Colonic mucosa (tissue), 4 donors: ENCODE measurements at regions not wholly inside any gene's neighbourhood (a gene's known extent, or its start where the extent isn't known, plus 50 kb on each side); places are given as distances from the start of the nearest gene placed in this dataset.

Experiments used
- DNase-seq: peaks from one replicate; pipeline ENCODE4 v3.0.0-alpha.2; 2020
- H3K27ac ChIP-seq: fragments of 200-600 bp; one replicate; pipeline ENCODE4 v1.8.0; 2021
- H3K27me3 ChIP-seq: fragments of 200-600 bp; one replicate; pipeline ENCODE4 v1.8.0; 2021
- H3K36me3 ChIP-seq: fragments of 200-600 bp; one replicate; pipeline ENCODE4 v1.8.0; 2021
- H3K4me1 ChIP-seq: fragments of 200-600 bp; one replicate; pipeline ENCODE4 v1.8.0; 2021; ENCODE audit warnings: mild to moderate bottlenecking
- H3K4me3 ChIP-seq: fragments of 200-600 bp; one replicate; pipeline ENCODE4 v1.8.0; 2021
- H3K9ac ChIP-seq, 2 donors: one replicate each; pipeline ENCODE4 v1.7.0; 2013; ENCODE audit warnings: control low read depth in 2 of 2, low read depth in 2 of 2, low read length in 2 of 2
- H3K9me3 ChIP-seq: fragments of 200-600 bp; one replicate; pipeline ENCODE4 v1.8.0; 2021
- intact Hi-C: fragments of 100-400 bp; cut with DNase I; formaldehyde crosslinking; loops from one replicate; pipeline ENCODE4 v1.14.1; 2022
- TF ChIP-seq, protein P1 (sequence below): fragments of 200-600 bp; IDR thresholded peaks from one replicate; pipeline ENCODE4 v1.8.0; 2022; ENCODE audit warnings: antibody characterized with exemption, mild to moderate bottlenecking
- donor health status: healthy.
- donor health status: DM: no; HTN: no; CAD: no.
- donor health status: DM: no; HTN: no; CAD: no.

DNA sequence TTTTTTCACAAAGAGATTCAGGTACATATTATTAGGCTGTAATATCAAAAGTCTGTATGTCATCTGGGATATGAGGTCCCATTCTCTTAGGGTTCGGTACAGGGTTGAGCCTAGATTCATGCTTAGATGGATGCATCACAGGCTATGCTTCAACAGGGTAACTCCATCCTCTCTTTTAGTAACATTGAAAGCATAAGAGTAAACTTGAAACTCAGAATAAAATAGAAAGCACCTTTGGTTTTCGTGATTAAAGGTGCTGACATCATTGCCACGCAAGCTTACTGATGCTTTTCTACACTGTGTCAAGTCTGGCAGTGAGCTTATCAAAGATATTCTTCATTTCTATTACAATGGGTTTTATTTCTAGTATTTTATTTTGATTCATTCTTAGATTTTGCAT is 419.1 kb upstream of the DSEL start:
- Histone ChIP-seq H3K9me3 (no peaks in the 10 kb centered on the region), H3K4me3 (no peak overlapping the region), H3K27me3 (no peaks in the 10 kb centered on the region), H3K4me1 (no peaks in the 10 kb centered on the region), H3K27ac (no peak overlapping the region), H3K9ac (no peak overlapping the region), H3K36me3 (no peaks in the 10 kb centered on the region)
- TF ChIP-seq, protein P1, sequence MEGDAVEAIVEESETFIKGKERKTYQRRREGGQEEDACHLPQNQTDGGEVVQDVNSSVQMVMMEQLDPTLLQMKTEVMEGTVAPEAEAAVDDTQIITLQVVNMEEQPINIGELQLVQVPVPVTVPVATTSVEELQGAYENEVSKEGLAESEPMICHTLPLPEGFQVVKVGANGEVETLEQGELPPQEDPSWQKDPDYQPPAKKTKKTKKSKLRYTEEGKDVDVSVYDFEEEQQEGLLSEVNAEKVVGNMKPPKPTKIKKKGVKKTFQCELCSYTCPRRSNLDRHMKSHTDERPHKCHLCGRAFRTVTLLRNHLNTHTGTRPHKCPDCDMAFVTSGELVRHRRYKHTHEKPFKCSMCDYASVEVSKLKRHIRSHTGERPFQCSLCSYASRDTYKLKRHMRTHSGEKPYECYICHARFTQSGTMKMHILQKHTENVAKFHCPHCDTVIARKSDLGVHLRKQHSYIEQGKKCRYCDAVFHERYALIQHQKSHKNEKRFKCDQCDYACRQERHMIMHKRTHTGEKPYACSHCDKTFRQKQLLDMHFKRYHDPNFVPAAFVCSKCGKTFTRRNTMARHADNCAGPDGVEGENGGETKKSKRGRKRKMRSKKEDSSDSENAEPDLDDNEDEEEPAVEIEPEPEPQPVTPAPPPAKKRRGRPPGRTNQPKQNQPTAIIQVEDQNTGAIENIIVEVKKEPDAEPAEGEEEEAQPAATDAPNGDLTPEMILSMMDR = no peak
- no peak for DNase-seq
- intact Hi-C loops = no loop called here

DNA sequence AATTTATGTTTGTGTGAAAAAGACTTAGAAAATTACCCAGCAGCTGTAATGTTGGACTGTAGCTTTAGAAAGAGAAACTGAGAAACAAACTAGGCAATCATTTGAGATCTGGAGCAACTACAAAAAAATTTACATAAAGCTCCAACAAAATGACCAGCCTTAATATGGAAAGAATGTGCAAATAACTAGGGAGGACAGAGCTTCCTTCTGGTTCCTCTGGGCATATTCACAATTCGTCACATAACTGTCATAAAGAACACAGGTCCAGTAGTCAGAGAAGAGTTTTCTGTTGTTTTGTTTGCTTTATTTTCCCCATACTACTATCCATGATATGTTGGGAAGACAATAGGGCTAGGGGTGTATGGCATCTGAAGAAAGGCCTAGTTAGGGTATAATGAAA is 416.8 kb upstream of the DSEL start:
- intact Hi-C loops = no loop called here
- H3K9me3 ChIP-seq = no peaks in the 10 kb centered on the region
- TF ChIP-seq, protein P1 = no peak
- DNase-seq = no peak
- H3K27me3 ChIP-seq = no peaks in the 10 kb centered on the region
- H3K4me1 ChIP-seq = no peaks in the 10 kb centered on the region
- no peak overlapping the region for H3K4me3 ChIP-seq
- no peak overlapping the region for H3K27ac ChIP-seq
- no peak overlapping the region for H3K9ac ChIP-seq
- H3K36me3 ChIP-seq = no peaks in the 10 kb centered on the region

DNA sequence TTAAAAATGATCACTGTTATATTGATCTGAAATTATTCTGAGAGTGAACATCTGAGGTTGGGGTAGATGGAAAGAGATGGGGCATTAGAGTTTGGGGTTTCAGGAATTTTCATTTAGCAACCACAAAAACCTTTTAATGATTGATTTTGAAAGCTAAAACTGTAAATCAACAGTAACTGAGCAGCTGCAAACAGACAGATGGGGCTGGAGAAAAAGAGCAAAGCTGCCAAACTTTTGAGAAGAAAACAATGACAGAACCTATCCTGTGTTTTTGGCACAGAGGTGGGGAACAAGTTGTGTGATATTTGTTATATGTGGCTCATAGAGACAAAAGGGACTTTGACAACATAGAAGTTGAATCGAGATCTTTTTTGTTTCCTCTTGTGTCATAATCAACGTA is 415.8 kb upstream of the DSEL start:
- TF ChIP-seq, protein P1 = no peak

DNA sequence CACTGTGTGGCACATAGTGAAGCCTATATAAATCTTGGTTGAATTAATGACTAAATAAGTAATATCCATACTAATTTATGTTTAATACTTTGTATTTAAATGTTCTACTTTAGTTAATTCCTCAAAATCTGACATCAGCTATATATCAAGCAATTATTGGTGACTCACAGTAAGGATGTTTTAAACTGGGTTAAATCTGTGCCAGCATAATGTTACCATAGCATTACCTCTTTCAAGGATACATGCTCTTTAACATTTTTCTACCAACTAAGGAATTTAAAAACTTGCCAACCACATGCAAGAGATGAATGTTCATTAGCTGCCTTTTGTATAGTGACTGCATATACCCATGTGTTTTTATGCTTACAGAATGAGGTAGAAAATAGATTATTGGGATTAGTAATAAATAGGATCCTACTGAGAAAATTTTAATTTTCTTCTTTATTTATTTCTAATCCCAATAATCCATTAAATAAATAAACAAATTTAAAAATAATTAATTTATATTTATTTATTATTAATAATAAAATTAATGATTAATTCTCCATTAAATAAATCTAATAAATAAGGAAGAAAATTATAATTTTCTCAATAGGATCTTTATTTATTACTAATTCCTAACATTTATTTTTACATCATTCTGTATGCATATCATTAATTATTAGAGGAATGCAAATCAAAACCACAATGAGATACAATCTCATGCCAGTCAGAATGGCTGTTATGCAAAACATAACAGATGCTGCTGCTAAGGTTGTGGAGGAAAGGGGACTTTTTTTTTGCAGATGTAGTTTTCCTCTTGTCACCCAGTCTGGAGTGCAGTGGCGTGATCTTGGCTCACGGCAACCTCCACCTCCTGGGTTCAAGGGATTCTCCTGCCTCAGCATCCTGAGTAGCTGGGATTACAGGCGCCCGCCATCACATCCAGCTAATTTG is 410.7 kb upstream of the DSEL start:
- no peak overlapping the region for H3K9ac ChIP-seq
- no peak for DNase-seq
- no peaks in the 10 kb centered on the region for H3K4me1 ChIP-seq
- intact Hi-C loops = no loop called here
- H3K9me3 ChIP-seq = no peaks in the 10 kb centered on the region
- TF ChIP-seq, protein P1 = no peak
- no peaks in the 10 kb centered on the region for H3K27me3 ChIP-seq
- no peak overlapping the region for H3K4me3 ChIP-seq
- no peaks in the 10 kb centered on the region for H3K36me3 ChIP-seq
- no peak overlapping the region for H3K27ac ChIP-seq

More for the DNA sequence above, 415.8 kb upstream of the DSEL start:
- Histone ChIP-seq H3K27ac (no peak overlapping the region), H3K4me1 (no peaks in the 10 kb centered on the region), H3K27me3 (no peaks in the 10 kb centered on the region), H3K9ac (no peak overlapping the region), H3K9me3 (no peaks in the 10 kb centered on the region), H3K4me3 (no peak overlapping the region), H3K36me3 (no peaks in the 10 kb centered on the region)
- DNase-seq = no peak
- intact Hi-C loops = no loop called here

DNA sequence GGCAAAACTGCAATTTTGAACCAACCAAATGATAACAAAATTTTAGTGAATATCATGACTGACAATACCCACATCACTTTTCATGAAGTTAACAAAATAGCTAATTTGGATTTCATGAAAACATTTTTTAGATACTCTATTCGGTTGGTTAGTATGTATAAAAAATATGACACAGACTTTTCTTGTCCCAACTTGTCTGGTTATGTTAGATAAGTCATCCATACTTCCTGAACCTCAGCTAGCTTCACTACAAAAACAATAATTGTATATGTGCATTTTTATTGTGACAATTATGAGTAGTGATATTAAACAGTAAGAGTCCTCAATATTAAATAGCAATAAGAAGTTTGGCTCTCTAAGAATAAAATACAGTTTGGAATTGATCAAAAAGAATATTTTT is 408.1 kb upstream of the DSEL start:
- Histone ChIP-seq H3K4me3 (no peak overlapping the region), H3K36me3 (no peaks in the 10 kb centered on the region), H3K9me3 (no peaks in the 10 kb centered on the region), H3K27me3 (no peaks in the 10 kb centered on the region), H3K27ac (no peak overlapping the region), H3K4me1 (no peaks in the 10 kb centered on the region), H3K9ac (no peak overlapping the region)
- no peak for DNase-seq
- TF ChIP-seq, protein P1 = no peak
- intact Hi-C loops = no loop called here
